ENCODE measurements at regions not wholly inside any gene's neighbourhood (a gene's known extent, or its start where the extent isn't known, plus 50 kb on each side); places are given as distances from the start of the nearest gene placed in this dataset.

DNA sequence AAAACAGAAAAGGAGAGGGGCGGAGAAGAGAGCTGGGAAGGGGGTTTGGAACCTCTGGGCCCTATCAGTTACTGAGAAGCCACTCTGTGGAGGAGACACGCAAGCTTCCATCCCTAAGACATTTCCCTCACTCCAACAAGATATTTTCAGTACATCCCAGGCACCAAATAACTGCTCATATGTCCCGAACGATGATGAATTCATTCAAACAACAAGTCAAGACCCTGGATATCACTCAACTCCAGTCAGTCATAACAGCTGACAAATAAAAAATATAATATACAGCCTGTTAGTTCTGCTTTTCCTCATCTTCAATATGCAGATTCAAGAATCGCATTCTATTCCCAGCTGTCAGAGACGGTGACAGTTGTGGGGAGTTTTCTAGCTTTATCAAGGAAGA, 104.0 kb upstream of the ZFHX3 start:
- no peak for DNase-seq (ENCODE audit: low read depth)

- DNase-seq (ENCODE audit: low read depth), result no peak
These were observed 103.3 kb upstream of the ZFHX3 start for GRCh38 chr16:73151225-73151624.

DNA sequence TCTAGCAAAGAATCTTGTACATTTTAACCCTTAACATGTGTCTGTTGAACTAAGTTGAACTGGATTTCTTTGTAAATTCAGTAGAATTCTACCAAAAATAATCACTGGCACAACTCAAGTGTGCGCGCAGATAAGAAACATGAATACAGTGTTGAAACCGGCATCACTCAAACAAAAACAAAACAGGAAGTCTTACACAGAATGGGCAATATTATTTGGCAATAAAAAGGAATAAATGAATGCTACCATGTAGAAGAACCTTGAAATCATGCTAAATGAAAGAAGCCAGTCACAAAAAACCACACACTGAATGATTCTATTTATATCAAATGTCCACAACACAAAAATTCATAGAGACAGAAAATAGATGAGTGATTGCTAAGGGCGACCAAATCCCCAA, 102.9 kb upstream of the ZFHX3 start:
- DNase-seq (ENCODE audit: low read depth), result no peak

GRCh38 chr16:73149334-73149733, 101.4 kb upstream of the ZFHX3 start:
- no peak for DNase-seq (ENCODE audit: low read depth)

- no peak for DNase-seq (ENCODE audit: low read depth)
These were observed 100.0 kb upstream of the ZFHX3 start for GRCh38 chr16:73147958-73148357.

DNA sequence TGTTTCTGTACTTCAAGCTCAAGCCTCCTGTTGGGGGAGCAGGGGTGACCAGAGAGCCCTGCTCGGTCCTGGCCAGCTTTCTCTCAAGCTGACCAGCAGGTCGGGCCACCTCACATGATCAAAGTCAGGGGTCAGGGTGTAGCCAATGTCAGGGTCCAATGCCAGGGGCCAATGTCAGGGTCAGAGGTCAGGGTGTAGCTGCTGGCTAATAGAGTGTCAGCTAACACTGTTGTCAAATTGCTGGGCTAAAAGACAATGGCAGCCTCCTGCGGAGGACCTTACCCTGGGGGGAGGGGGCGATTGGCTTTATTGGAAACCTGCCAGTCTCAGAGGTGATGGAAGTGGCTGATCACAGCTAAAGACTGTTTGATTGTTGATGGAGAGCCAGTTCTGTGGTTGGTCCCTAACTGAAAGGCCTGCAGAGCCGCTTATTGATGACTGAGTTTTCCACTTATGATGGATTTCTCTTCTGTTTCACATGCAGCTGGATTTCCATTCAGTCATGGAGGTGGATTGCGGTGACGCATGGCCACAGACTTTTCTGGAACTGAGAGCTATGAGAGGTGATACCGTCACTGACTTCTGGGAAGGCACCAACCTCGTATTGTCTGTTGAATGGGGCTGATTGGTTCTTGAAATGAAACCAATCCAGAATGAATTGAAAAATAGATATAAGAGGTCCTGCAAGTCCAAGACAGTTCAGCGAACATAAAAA, 97.4 kb upstream of the ZFHX3 start:
- no peak for DNase-seq (ENCODE audit: low read depth)

DNA sequence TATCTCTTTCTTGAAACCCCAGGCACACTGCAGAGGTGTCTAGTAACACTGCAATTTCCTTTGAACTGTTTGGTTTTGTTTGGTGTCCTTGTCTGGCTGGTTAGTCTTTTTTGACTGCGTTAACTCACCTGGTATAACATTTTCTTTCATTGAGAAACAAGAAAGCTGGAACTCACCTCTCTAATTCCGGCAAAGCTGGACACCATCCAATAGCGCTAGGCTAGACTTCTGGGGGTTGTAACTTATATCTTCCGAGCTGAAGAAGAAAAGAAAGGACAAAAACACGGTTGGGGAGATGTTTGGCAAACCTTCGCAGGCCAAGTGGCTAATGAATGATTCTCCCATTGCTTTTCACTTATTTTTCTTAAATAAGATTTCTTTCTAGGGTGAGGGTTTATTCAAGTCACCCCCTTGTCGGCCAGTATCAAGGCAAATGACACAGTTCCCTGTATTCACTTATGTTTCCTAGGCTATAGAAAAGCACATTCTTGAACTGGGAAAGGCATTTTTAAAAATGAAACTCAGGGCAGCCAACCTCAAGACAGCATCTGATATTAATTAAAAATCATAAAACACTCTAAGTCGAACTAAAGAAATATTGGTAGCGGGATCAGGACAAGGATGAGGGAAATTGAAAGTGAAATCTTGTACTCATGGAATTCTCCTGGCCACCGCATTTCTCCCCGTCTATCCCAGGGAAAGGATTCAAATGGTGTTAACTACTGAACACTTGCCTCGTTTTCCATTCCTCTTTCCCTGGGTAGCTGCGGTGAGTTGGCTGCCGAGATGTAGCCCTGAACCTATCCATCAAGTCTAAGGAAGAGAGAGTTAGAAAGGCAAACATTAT, 95.9 kb upstream of the ZFHX3 start:
- no peak for DNase-seq (ENCODE audit: low read depth)

GRCh38 chr16:73143002-73143401, 95.1 kb upstream of the ZFHX3 start:
- no peak for DNase-seq (ENCODE audit: low read depth)

- no peak for DNase-seq (ENCODE audit: low read depth)
These were observed 94.3 kb upstream of the ZFHX3 start for GRCh38 chr16:73142053-73142854.

DNA sequence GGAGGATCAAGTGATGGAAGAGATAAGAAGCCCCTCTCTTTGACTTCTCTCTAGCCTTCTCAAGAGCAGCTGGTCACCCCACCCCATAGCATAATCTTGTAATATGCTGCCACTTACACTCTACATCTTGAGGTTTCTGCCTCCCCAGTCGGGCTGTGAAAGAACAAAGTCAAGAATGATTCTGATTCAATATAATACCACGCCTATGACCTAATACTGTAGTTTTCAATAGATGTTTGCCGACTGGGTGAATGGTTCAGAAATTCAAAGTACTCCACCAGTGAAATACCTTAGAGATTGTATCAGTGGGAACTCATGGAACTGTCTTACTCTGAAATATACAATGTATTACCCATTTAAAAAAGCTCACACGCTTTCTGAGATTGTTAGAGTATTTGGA, 93.0 kb upstream of the ZFHX3 start:
- no peak for DNase-seq (ENCODE audit: low read depth)

DNA sequence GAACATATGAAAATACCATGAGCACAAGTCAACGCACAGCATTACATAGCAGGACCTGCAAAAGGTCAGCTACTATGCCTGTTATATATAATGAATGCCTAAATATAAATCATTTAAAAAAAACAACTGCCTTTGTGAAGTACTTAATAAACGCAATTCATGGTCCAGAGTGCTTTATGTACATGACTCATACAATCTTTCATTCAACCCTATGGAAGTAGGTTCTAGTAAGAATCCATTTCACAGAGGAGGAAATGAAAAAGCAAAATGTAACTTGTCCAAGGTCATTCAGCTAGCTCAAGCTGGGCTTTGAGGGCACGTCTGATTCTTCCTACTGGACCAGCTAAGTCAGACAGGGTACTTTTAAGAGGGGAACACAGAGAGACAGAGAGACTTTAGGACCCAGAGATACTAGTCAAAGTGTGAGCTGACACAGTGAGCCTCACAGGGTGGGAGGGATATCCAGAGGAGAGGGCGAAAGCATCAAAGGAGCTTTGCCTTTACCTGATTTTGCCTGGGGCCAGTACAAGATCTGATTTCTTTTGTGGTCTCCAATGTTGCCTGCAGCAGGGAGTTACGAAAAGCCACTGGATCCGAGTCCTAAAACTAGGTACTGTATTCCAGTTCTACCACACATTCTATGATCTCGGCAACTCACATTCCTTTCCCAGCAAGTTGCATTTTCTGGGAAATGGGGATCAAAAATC, 83.4 kb upstream of the ZFHX3 start:
- no peak for DNase-seq (ENCODE audit: low read depth)

- no peak for DNase-seq (ENCODE audit: low read depth)
These were observed 81.5 kb upstream of the ZFHX3 start for GRCh38 chr16:73129455-73129854.

- no peak for DNase-seq (ENCODE audit: low read depth)
These were observed 78.6 kb upstream of the ZFHX3 start for GRCh38 chr16:73126525-73126853.

DNA sequence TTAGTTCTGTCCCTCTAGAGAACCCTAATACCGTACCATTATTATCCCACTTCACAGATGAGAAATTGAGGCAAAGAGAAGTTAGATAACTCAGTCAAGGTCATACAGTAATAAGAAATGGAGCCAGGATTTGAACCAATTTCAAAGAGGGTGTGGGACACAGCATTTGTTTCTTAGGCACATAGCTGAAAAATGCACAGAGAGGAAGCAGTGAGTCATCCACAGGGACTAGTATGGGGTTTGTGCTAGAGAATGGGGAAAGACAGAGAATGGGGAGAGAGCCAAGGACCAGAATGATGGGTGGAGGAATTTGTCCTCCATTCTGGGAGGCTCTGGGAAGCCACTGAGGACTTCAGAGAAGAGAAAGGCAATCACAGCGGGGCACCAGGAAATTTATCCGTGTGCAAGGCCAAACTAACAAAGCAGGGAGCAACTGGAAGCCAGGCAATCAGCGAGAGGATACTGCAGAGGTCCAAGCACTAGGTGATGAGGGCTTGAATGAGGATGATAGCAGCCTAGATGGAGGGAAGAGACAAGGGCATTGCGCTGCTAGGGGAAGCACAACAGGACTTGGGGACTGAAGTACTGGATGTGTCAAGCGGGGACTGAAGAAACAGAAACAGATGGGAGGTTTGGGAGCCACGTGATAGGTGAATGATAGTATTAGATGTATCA, 78.1 kb upstream of the ZFHX3 start:
- DNase-seq (ENCODE audit: low read depth), result peak; percentile 31

DNA sequence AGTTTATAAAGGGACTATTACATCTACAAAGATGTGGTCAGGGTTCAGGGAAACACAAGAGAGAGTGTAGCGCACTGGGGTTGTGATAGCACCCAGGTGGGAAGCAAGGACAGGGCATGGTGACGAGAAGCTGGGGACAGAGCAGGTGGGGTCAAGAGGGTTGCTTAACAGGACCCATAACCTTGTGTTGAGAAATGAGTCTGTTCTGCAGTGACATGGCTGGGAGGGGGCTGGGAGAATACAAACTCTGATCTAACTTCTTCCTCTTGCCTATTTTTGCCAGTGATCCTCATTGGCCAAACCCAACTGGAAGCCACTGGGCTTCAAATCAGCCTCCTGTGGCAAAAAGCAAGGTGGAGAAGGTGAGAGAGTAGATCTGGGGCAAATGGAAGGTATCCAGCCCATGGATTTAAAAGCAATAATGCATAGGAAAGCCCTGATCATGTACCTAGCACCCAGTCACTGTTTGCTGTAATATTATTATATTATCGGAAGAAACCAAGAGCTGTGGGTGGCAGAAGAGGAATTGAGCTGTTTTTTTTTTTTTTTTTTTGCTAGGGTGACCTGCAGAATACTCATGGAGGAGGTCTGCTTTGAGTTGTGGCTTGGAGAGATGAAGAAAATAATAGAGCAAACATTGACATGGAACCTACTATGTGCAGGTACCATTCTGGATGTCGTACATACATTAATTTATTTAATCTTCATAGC, 76.9 kb upstream of the ZFHX3 start:
- DNase-seq (ENCODE audit: low read depth), result no peak

DNA sequence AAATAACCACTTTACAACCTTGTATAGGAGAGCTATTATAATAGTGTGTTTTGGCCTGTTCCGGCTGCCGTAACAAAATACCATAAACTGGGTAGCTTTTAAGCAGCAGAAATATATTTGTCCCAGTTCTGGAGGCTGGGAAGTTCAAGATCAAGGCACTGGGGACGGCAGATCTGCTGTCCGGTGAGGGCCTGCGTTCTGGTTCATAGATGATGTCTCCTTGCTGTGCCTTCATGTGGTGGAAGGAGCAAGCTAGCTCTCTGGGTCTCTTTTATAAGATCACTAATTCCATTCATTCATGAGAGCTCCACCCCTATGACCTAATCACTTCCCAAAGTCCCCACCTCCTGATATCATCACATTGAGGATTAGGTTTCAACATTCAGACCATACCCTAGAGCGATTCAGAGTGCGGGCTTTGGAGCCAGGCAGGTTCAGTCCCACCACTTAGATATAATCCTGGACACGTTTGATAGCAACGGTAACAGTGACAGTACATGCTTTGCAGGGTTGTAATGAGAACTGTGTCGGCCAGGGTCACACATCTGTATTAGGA, 76.2 kb upstream of the ZFHX3 start:
- DNase-seq (ENCODE audit: low read depth), result no peak

- DNase-seq (ENCODE audit: low read depth), result no peak
These were observed 74.9 kb upstream of the ZFHX3 start for GRCh38 chr16:73122604-73123391.

DNA sequence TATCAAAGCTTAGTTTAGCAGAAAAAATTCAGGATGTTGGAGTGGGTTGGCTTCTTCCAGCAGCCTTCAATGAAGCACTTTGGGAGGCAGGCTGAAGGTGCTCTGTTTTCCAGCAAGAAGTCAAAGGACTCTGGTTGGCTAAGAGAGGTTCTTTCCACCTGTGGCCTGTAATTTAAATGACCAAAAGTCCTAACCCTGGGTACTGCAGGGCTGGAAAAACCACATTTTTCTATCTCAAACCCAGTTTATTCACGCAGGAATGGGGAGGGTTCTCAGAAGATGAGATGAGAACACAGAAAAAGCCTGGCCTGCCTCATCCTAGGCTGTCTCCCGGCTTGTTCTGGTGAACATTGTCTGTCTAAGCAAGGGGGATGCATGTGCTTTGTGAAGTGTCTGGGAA, 68.6 kb upstream of the ZFHX3 start:
- no peak for DNase-seq (ENCODE audit: low read depth)

GRCh38 chr16:73113336-73113735, 65.4 kb upstream of the ZFHX3 start:
- DNase-seq (ENCODE audit: low read depth), result peak; percentile 24

Measured in HS-5 (cell line).